HEK293 (cell line): ENCODE measurements at regions not wholly inside any gene's neighbourhood (a gene's known extent, or its start where the extent isn't known, plus 50 kb on each side); places are given as distances from the start of the nearest gene placed in this dataset.
"Not testable (repeated sequence)": the region's sequence is repeated elsewhere in the genome, so short reads cannot be mapped to it uniquely, and the experiment has no call there.

Experiments
- CTCF ChIA-PET: fragments of 350-600 bp; formaldehyde crosslinking; extraction: SDS; loops from one replicate; lab custom pipeline; 2021; ENCODE audit warnings: antibody characterized with exemption; lab: Yijun Ruan, JAX
- POLR2A ChIA-PET: fragments of 300-600 bp; formaldehyde crosslinking; extraction: SDS; loops from one replicate; lab custom pipeline; 2020; ENCODE audit warnings: antibody characterized with exemption, inconsistent platforms; lab: Yijun Ruan, JAX
- H3K27ac ChIP-seq: fragments of 200-500 bp; sonication (Bioruptor generic); 2 replicates; pipeline ENCODE4 v1.5.1; 2014; ENCODE audit warnings: low read depth, low read length, control low read depth, inconsistent platforms; ENCODE audit errors: extremely low read depth
- H3K36me3 ChIP-seq, 2 experiments: fragments of 200-500 bp in 1 of 2; sonication (Bioruptor generic) in 1 of 2; 1 replicate in 1 of 2; 2 replicates in 1 of 2; pipeline ENCODE4 v1.5.1; 2014 to 2017; ENCODE audit warnings: inconsistent platforms in 2 of 2, low read length in 2 of 2; ENCODE audit not compliant: control insufficient read depth in 2 of 2, insufficient read depth in 1 of 2
- H3K4me1 ChIP-seq: fragments of 200-500 bp; sonication (Bioruptor generic); 2 replicates; pipeline ENCODE4 v1.5.1; 2014; ENCODE audit warnings: mild to moderate bottlenecking, low read length, inconsistent platforms; ENCODE audit not compliant: control insufficient read depth, insufficient read depth
- H3K4me3 ChIP-seq: 2 replicates; pipeline ENCODE4 v1.5.1; 2011; ENCODE audit warnings: low read depth, mild to moderate bottlenecking, control low read depth, low read length, moderate library complexity
- H3K9me3 ChIP-seq: fragments of 200-500 bp; sonication (Bioruptor generic); 2 replicates; pipeline ENCODE4 v1.5.1; 2014; ENCODE audit warnings: low read depth, low read length, inconsistent platforms; ENCODE audit not compliant: control insufficient read depth, insufficient read depth
- GLIS1 ChIP-seq: fragments of 450-650 bp; formaldehyde crosslinking; IDR thresholded peaks from 2 replicates; pipeline ENCODE4 v1.5.1; 2016; ENCODE audit warnings: missing biosample characterization, missing genetic modification characterization
- MEIS1 ChIP-seq: sonication (generic); formaldehyde crosslinking; IDR thresholded peaks from 2 replicates; pipeline ENCODE4 v1.8.1; 2022; ENCODE audit warnings: missing genetic modification reagents, mild to moderate bottlenecking, borderline replicate concordance
- PRDM1 ChIP-seq: fragments of 450-650 bp; formaldehyde crosslinking; IDR thresholded peaks from 2 replicates; pipeline ENCODE4; 2016; ENCODE audit warnings: missing biosample characterization, missing genetic modification characterization
- SALL2 ChIP-seq: fragments of 450-650 bp; formaldehyde crosslinking; IDR thresholded peaks from 2 replicates; pipeline ENCODE4 v1.5.0; 2017; ENCODE audit warnings: missing biosample characterization, mild to moderate bottlenecking, missing genetic modification characterization, borderline replicate concordance
- SP2 ChIP-seq: fragments of 450-650 bp; formaldehyde crosslinking; IDR thresholded peaks from 2 replicates; pipeline ENCODE4 v1.5.1; 2016; ENCODE audit warnings: missing biosample characterization, missing genetic modification characterization
- WT1 ChIP-seq: fragments of 450-650 bp; formaldehyde crosslinking; IDR thresholded peaks from 2 replicates; pipeline ENCODE4 v1.5.1; 2016; ENCODE audit warnings: missing biosample characterization, missing genetic modification characterization
- ZBTB7A ChIP-seq: fragments of 450-650 bp; formaldehyde crosslinking; IDR thresholded peaks from 2 replicates; pipeline ENCODE4 v1.5.1; 2016; ENCODE audit warnings: low read depth, missing biosample characterization, missing genetic modification characterization
- ZNF16 ChIP-seq: fragments of 450-650 bp; formaldehyde crosslinking; IDR thresholded peaks from 2 replicates; pipeline ENCODE4 v1.5.1; 2016; ENCODE audit warnings: low read depth, missing biosample characterization, missing genetic modification characterization
- ZNF175 ChIP-seq: fragments of 450-650 bp; formaldehyde crosslinking; IDR thresholded peaks from 2 replicates; pipeline ENCODE4 v1.5.1; 2016; ENCODE audit warnings: missing biosample characterization, missing genetic modification characterization
- ZNF24 ChIP-seq: fragments of 450-650 bp; formaldehyde crosslinking; IDR thresholded peaks from 2 replicates; pipeline ENCODE4 v1.5.1; 2016; ENCODE audit warnings: missing biosample characterization, missing genetic modification characterization
- ZNF274 ChIP-seq, 2 experiments: fragments of 200-500 bp in 1 of 2; fragments of 450-650 bp in 1 of 2; sonication (Bioruptor generic) in 1 of 2; formaldehyde crosslinking in 1 of 2; IDR thresholded peaks; 2 replicates each; pipeline versions ENCODE4 v1.5.1 to v1.6.1; 2014 to 2016; ENCODE audit warnings: borderline replicate concordance in 1 of 2, inconsistent platforms in 1 of 2, low read length in 1 of 2, missing biosample characterization in 1 of 2, missing genetic modification characterization in 1 of 2
- ZNF341 ChIP-seq: fragments of 450-650 bp; formaldehyde crosslinking; IDR thresholded peaks from 2 replicates; pipeline ENCODE4; 2016; ENCODE audit warnings: low read depth, missing biosample characterization, missing genetic modification characterization
- ZNF350 ChIP-seq: fragments of 450-650 bp; formaldehyde crosslinking; IDR thresholded peaks from 2 replicates; pipeline ENCODE4 v1.5.0; 2017; ENCODE audit warnings: missing biosample characterization, mild to moderate bottlenecking, missing genetic modification characterization
- ZNF514 ChIP-seq: fragments of 450-650 bp; formaldehyde crosslinking; IDR thresholded peaks from 2 replicates; pipeline ENCODE4 v1.5.1; 2016; ENCODE audit warnings: missing biosample characterization, missing genetic modification characterization
- ZNF549 ChIP-seq: fragments of 450-650 bp; IDR thresholded peaks from 2 replicates; pipeline ENCODE4 v1.5.1; 2018; ENCODE audit warnings: missing biosample characterization, missing genetic modification characterization, mild to moderate bottlenecking, inconsistent platforms, moderate library complexity
- ZNF645 ChIP-seq: fragments of 450-650 bp; formaldehyde crosslinking; IDR thresholded peaks from 2 replicates; pipeline ENCODE4; 2016; ENCODE audit warnings: missing biosample characterization, missing genetic modification characterization
- ZNF792 ChIP-seq: fragments of 450-650 bp; formaldehyde crosslinking; IDR thresholded peaks from 2 replicates; pipeline ENCODE4 v1.5.1; 2016; ENCODE audit warnings: missing biosample characterization, missing genetic modification characterization
- ZNF837 ChIP-seq: fragments of 450-650 bp; formaldehyde crosslinking; IDR thresholded peaks from 2 replicates; pipeline ENCODE4 v1.5.1; 2016; ENCODE audit warnings: missing biosample characterization, missing genetic modification characterization
- TF ChIP-seq, protein P1 (sequence below): sonication (generic); formaldehyde crosslinking; IDR thresholded peaks from 2 replicates; pipeline ENCODE4 v1.8.1; 2022; ENCODE audit warnings: mild to moderate bottlenecking, moderate library complexity, missing genetic modification reagents

- TF ChIP-seq ZNF350 (tag by site-specific recombination) (no peak), MEIS1 (CRISPR knock-in tag) (no peak), ZNF16 (tag by site-specific recombination) (no peak), ZNF837 (tag by site-specific recombination) (no peak), ZNF24 (tag by site-specific recombination) (no peak), ZNF514 (no peak)
- Histone ChIP-seq H3K27ac (no peak overlapping the region), H3K4me3 (no peak overlapping the region), H3K36me3 (no peaks in the 10 kb centered on the region), H3K9me3 (no peaks in the 10 kb centered on the region), H3K4me1 (no peaks in the 10 kb centered on the region)
- POLR2A ChIA-PET: interaction anchor here (7.2 kb wide), 1 partner anchor 100 kb away, joined by 51 read pairs; the partner anchor contains the start of gene LMNB1
- CTCF ChIA-PET: interaction anchor here (0.5 to 8.5 kb wide), 13 partner anchors 8 to 1903 kb away, joined by 3 to 137 read pairs (median 3); partner anchors contain the start of gene LMNB1
These were observed 76.4 kb downstream of the PHAX start for GRCh38 chr5:126677121-126677520.

- H3K27ac ChIP-seq: no peak overlapping the region
- no peaks in the 10 kb centered on the region for H3K9me3 ChIP-seq
- H3K36me3 ChIP-seq: no peaks in the 10 kb centered on the region
- TF ChIP-seq ZNF792 (tag by site-specific recombination) (no peak), WT1 (tag by site-specific recombination) (peak; percentile 53; the same call in 1 of the 2 replicates)
- no peaks in the 10 kb centered on the region for H3K4me1 ChIP-seq
- ChIA-PET CTCF (interaction anchor here (0.5 to 8.5 kb wide), 5 partner anchors 28 to 704 kb away, joined by 3 to 137 read pairs (median 3); partner anchors contain the start of gene LMNB1), POLR2A (interaction anchor here (0.5 to 7.2 kb wide), 2 partner anchors 97 to 116 kb away, joined by 4 to 51 read pairs; partner anchors contain the start of gene LMNB1)
- no peak overlapping the region for H3K4me3 ChIP-seq
These were observed 79.6 kb downstream of the PHAX start for GRCh38 chr5:126680191-126680817.

DNA sequence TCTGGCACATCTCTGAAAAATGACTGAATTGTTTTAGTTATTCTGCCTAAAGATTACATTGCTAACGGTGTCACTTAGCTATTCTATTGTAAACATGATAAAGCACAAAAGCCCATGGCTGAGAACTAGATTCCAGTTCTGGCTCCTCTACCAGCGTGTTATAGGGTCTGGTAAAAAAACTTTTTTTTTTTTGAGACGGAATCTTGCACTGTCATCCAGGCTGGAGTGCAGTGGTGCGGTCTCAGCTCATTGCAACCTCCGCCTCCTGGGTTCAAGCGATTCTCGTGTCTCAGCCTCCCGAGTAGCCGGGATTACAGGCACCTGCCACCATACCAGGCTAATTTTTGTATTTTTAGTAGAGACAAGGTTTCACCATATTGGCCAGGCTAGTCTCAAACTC, 80.6 kb downstream of the PHAX start:
- H3K36me3 ChIP-seq, H3K4me3 ChIP-seq, H3K27ac ChIP-seq, H3K9me3 ChIP-seq, H3K4me1 ChIP-seq: not testable (repeated sequence)
- ChIA-PET POLR2A (interaction anchor here (7.2 kb wide), 1 partner anchor 96 kb away, joined by 51 read pairs; the partner anchor contains the start of gene LMNB1), CTCF (interaction anchor here (0.6 to 8.5 kb wide), 4 partner anchors 15 to 98 kb away, joined by 3 to 137 read pairs (median 3); partner anchors contain the start of gene LMNB1)

GRCh38 chr5:126681970-126682369, 81.2 kb downstream of the PHAX start:
- Histone ChIP-seq H3K4me1 (no peaks in the 10 kb centered on the region), H3K4me3 (no peak overlapping the region), H3K27ac (no peak overlapping the region), H3K9me3 (no peaks in the 10 kb centered on the region), H3K36me3 (no peaks in the 10 kb centered on the region)
- CTCF ChIA-PET: no interaction called here
- POLR2A ChIA-PET: interaction anchor here (0.7 to 7.2 kb wide), 2 partner anchors 10 to 95 kb away, joined by 6 to 51 read pairs; partner anchors contain the start of gene LMNB1
- TF ChIP-seq SALL2 (tag by site-specific recombination) (no peak), ZNF175 (tag by site-specific recombination) (no peak), ZBTB7A (tag by site-specific recombination) (no peak), ZNF645 (tag by site-specific recombination) (no peak)
- TF ChIP-seq, all 188 proteins: peak for 0

DNA sequence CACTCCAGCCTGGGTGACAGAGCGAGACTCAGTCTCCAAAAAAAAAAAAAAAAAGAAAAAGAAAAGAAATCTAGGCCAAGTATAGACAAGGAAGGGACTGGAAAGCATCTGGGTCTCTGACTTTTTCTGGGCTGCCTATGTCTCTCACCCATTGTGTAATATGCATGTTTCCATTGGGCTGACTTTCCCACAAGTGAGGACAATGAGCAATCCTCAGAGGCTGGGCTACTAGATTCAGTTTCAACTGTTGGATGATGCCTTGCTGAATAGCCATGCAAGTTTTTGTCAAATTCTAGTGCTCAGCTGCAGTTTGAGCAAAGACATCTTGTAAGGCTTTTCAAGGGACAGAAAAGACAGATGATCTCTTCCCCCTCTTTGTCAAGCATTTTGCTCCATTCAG, 82.1 kb downstream of the PHAX start:
- no peaks in the 10 kb centered on the region for H3K9me3 ChIP-seq
- H3K27ac ChIP-seq: no peak overlapping the region
- no peaks in the 10 kb centered on the region for H3K36me3 ChIP-seq
- POLR2A ChIA-PET: interaction anchor here (0.7 kb wide), 1 partner anchor 10 kb away, joined by 6 read pairs; no protein-coding TSS in a partner anchor
- no peaks in the 10 kb centered on the region for H3K4me1 ChIP-seq
- no peak overlapping the region for H3K4me3 ChIP-seq
- CTCF ChIA-PET: no interaction called here
- TF ChIP-seq, protein P1, sequence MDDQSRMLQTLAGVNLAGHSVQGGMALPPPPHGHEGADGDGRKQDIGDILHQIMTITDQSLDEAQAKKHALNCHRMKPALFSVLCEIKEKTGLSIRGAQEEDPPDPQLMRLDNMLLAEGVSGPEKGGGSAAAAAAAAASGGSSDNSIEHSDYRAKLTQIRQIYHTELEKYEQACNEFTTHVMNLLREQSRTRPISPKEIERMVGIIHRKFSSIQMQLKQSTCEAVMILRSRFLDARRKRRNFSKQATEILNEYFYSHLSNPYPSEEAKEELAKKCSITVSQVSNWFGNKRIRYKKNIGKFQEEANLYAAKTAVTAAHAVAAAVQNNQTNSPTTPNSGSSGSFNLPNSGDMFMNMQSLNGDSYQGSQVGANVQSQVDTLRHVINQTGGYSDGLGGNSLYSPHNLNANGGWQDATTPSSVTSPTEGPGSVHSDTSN: no peak
- no peak for TF ChIP-seq ZNF341
- no peak for TF ChIP-seq ZNF274 (IDR thresholded peaks at IDR 0.05; ENCODE audit: low read length)
- no peak for TF ChIP-seq ZNF274 (tag by site-specific recombination; IDR thresholded peaks at IDR 0.05; ENCODE audit: borderline replicate concordance)
- TF ChIP-seq SP2 (tag by site-specific recombination): no peak
- TF ChIP-seq GLIS1 (tag by site-specific recombination): no peak
- no peak for TF ChIP-seq ZNF792 (tag by site-specific recombination)
- no peak for TF ChIP-seq PRDM1 (tag by site-specific recombination)
- TF ChIP-seq ZNF549 (tag by site-specific recombination): no peak
